Thoracic aorta (tissue), 2 donors: ENCODE measurements at regions not wholly inside any gene's neighbourhood (a gene's known extent, or its start where the extent isn't known, plus 50 kb on each side); places are given as distances from the start of the nearest gene placed in this dataset.

Experiments used
- ATAC-seq: fragments of 150-250 bp; one replicate; pipeline ENCODE4 v1.8.0; 2017; ENCODE audit warnings: low read depth; ENCODE audit not compliant: insufficient number of reproducible peaks, low FRiP score
- DNase-seq: peaks from one replicate; pipeline ENCODE4 v3.0.0-alpha.2; 2020; ENCODE audit warnings: low spot score
- H3K27ac ChIP-seq, 2 donors: fragments of 200-600 bp; sonication (generic); 1 replicate in 1 of 2; 2 replicates in 1 of 2; pipeline ENCODE4 v1.5.1; 2016; ENCODE audit warnings: mild to moderate bottlenecking in 2 of 2, moderate library complexity in 2 of 2
- H3K27me3 ChIP-seq: fragments of 200-600 bp; sonication (generic); replicated peaks from 2 replicates; pipeline ENCODE4 v1.6.0; 2016; ENCODE audit warnings: mild to moderate bottlenecking; ENCODE audit not compliant: insufficient read depth
- H3K36me3 ChIP-seq: fragments of 200-600 bp; sonication (generic); one replicate; pipeline ENCODE4 v1.5.1; 2016
- H3K4me1 ChIP-seq, 2 donors: fragments of 200-600 bp; sonication (generic); 1 replicate in 1 of 2; 2 replicates in 1 of 2; pipeline versions ENCODE4 v1.5.1 to v1.6.0; 2016; ENCODE audit warnings: low read depth in 2 of 2, mild to moderate bottlenecking in 1 of 2; ENCODE audit not compliant: control insufficient read depth in 1 of 2
- H3K4me3 ChIP-seq: fragments of 200-600 bp; sonication (generic); 2 replicates; pipeline ENCODE4 v1.5.1; 2016; ENCODE audit warnings: mild to moderate bottlenecking
- H3K9me3 ChIP-seq: fragments of 200-600 bp; sonication (generic); 2 replicates; pipeline ENCODE4 v1.5.1; 2016
- CTCF ChIP-seq: fragments of 200-600 bp; sonication (generic); IDR thresholded peaks from one replicate; pipeline ENCODE4 v1.5.1; 2019; ENCODE audit warnings: antibody characterized with exemption

GRCh38 chr17:71821511-71821910, 299.3 kb upstream of the SOX9 start:
- no peak for ATAC-seq
- H3K9me3 ChIP-seq, result no peaks in the 10 kb centered on the region
- no peaks in the 10 kb centered on the region for H3K27me3 ChIP-seq

DNA sequence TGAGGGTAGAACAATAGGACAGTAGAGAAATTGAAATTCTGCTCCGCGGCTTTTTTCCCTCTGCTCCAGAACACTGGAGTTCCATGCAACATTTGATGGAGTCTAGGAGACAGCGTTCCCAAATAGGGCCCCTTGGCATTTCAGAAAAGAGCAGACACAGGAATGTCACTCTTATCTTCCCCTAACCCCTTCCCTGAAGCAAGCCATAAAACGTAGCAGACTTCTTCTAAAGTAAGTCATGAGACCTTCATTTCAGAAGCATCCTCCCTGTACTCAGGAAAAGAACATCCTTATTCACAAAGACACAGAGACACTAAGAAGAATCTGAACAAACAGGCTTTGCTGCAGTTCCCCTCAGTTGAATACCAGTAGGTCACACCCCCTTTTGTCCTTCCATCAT, 296.1 kb upstream of the SOX9 start:
- Histone ChIP-seq H3K27me3 (no peaks in the 10 kb centered on the region), H3K9me3 (no peaks in the 10 kb centered on the region), H3K4me1 (no peaks in the 10 kb centered on the region), H3K4me3 (no peak overlapping the region), H3K36me3 (no peaks in the 10 kb centered on the region), H3K27ac (no peak overlapping the region)
- no peak for TF ChIP-seq CTCF
- DNase-seq, result no peak
- ATAC-seq, result no peak

More at GRCh38 chr17:71821511-71821910, 299.3 kb upstream of the SOX9 start:
- Histone ChIP-seq H3K27ac (no peak overlapping the region), H3K4me3 (no peak overlapping the region), H3K4me1 (no peaks in the 10 kb centered on the region), H3K36me3 (no peaks in the 10 kb centered on the region)
- no peak for TF ChIP-seq CTCF
- no peak for DNase-seq

DNA sequence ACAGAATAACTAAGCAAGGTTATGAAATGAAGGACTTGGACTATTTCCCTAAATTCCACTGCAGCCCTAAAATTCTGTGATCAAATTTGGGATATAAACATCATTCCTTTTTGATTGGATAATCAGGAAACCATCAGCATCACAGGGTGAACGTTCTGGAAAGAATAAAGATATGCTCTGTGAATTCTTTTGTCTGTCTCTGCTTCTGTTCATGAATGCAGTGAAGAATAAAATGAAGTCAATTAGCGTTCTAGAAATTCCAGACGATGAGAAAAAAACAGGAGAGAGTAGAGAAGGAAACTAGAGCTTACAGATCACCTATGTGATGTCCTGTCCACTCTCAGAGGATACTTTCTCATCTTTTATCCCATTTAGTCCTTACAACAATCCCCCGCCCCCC, 295.1 kb upstream of the SOX9 start:
- DNase-seq (no peak), ATAC-seq (no peak)
- no peak for TF ChIP-seq CTCF
- no peaks in the 10 kb centered on the region for H3K27me3 ChIP-seq
- no peaks in the 10 kb centered on the region for H3K36me3 ChIP-seq
- H3K27ac ChIP-seq, result no peak overlapping the region
- H3K4me3 ChIP-seq, result no peak overlapping the region
- no peaks in the 10 kb centered on the region for H3K4me1 ChIP-seq
- H3K9me3 ChIP-seq, result no peaks in the 10 kb centered on the region

DNA sequence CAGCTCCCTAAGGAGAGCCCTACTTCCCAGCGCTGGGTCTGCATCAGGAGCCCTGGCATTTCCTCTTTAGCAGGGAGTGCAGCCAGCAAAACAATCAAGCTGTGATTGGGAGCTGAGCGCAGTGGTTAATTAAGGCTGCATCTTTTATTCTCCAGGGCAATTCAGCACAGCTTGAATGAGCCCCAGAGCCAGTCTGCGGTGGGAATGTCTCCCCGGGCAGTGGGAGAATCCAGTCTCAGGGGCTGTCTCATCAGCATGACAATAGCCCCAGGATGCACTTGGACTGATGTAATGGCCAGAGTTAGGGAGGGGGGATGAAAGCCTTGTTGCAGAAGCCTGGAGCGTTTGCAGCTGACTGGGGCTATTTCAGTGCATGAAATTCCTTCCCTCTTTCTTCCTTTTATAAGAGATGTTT, 292.6 kb upstream of the SOX9 start:
- H3K27me3 ChIP-seq, result no peaks in the 10 kb centered on the region
- H3K4me3 ChIP-seq, result no peak overlapping the region
- no peaks in the 10 kb centered on the region for H3K9me3 ChIP-seq
- H3K4me1 ChIP-seq, result no peaks in the 10 kb centered on the region
- H3K27ac ChIP-seq, result no peak overlapping the region
- TF ChIP-seq CTCF, result no peak
- ATAC-seq (peak; percentile 20), DNase-seq (no peak)
- H3K36me3 ChIP-seq, result no peaks in the 10 kb centered on the region

DNA sequence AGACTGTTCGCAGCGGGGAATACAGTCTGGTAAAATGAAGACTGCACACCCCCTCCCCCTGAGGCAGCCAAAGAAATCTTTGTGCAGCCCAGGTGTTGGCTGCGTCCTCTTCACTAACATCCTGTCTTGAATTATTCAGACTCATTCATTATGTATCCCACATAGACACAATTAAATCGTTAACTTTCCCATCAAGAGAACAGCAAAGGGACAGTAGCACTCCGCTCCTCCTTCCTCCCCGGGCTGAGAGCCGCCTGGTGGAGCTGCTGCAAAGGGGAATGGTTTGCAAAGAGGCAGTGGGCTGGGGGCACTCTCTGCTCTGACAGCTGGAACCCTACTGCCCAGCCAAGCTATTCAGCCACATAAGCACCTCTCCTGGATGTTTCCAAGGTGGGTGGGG, 290.0 kb upstream of the SOX9 start:
- Histone ChIP-seq H3K27ac (no peak overlapping the region), H3K27me3 (no peaks in the 10 kb centered on the region), H3K9me3 (no peaks in the 10 kb centered on the region), H3K4me1 (no peaks in the 10 kb centered on the region), H3K4me3 (no peak overlapping the region), H3K36me3 (no peaks in the 10 kb centered on the region)
- no peak for TF ChIP-seq CTCF
- DNase-seq, result no peak
- ATAC-seq, result no peak
